Omental fat pad (tissue), 3 donors: ENCODE measurements at regions not wholly inside any gene's neighbourhood (a gene's known extent, or its start where the extent isn't known, plus 50 kb on each side); places are given as distances from the start of the nearest gene placed in this dataset.

Experiments
- ATAC-seq: fragments of 150-250 bp; one replicate; pipeline ENCODE4 v1.9.1; 2016; ENCODE audit warnings: mild to moderate bottlenecking, moderate library complexity; ENCODE audit not compliant: low FRiP score
- DNase-seq: peaks from one replicate; pipeline ENCODE4 v3.0.0-alpha.2; 2019; ENCODE audit warnings: low spot score
- CTCF ChIP-seq, 3 donors: fragments of 450-650 bp; IDR thresholded peaks; one replicate each; pipeline ENCODE4 v1.5.1; 2016 to 2017; ENCODE audit warnings: antibody characterized with exemption in 3 of 3, mild to moderate bottlenecking in 3 of 3, moderate library complexity in 2 of 3

GRCh38 chr1:14377386-14377785, 221.1 kb upstream of the KAZN start:
- DNase-seq (no peak), ATAC-seq (no peak)
- no peak for TF ChIP-seq CTCF (IDR thresholded peaks at IDR 0.05)

DNA sequence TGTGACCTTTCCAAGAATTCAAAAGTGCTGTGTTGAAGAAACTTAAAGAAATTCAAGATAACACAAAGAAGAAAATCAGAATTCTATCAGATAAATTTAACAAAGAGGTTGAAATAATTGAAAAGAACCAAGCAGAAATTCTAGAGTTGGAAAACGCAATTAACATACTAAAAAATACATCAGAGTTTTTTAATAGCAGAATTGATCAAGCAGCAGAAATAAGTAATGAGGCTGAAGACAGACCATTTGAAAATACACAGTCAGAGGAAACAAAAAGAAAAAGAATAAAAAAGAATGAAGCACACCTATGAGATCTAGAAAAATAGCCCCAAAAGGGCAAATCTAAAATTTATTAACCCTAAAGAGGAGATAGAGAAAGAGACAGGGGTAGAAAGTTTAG, 218.1 kb upstream of the KAZN start:
- DNase-seq, result no peak
- no peak for ATAC-seq
- TF ChIP-seq CTCF (IDR thresholded peaks at IDR 0.05), result no peak

DNA sequence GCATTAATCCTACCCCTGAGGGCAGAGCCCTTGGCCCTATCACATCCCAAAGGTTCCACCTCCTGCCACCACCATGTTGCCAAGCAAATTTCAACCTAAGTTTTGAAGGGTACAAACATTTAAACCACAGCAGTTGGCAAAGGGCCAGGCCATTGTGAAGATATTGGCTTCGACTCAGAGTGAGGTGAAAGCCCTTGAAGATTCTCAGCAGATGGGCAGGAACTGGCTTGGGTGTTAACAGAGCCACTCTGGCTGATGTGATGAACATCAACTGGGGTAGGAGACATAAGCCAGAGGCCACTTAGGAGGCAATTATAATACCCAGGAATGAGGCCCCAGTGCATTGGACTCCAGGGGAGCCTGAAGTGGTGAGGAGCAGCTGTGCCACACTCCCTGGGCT, 207.7 kb upstream of the KAZN start:
- DNase-seq, result no peak

DNA sequence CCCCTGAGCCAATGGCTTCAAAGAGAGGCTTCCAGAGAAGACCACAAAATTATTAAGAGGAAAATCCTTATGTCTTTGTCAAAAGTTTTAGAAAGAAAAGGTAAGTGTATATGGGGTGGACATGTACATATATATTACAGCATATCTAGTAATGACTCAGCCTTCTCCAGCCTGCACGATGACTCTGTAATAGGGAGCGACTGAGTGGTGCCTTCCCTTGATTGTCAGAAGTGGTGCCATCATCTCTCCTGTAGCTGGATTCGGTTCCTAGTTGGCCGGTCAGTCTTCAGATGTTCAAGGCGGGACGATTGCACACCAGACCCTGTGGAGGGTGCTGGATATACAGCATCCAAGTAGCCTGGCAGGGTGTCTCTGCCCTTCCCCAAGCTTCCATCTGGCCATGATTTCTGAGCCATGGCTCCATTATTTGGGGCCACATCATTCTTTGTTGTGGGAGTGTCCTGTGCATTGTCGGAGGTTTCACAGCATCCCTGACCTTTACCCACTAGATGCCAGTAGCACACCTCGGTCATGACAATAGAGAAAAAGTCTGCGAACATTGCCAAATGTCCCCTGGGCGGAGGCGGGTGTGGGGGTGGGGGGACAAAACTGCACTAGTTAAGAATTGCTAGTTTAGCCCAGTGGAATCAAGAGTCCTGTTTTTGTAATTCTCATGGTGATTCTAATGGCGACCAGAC, 206.2 kb upstream of the KAZN start:
- TF ChIP-seq CTCF (IDR thresholded peaks at IDR 0.05), result no peak
- ATAC-seq, result no peak

More for the DNA sequence above, 207.7 kb upstream of the KAZN start:
- no peak for ATAC-seq
- TF ChIP-seq CTCF (IDR thresholded peaks at IDR 0.05), result no peak

DNA sequence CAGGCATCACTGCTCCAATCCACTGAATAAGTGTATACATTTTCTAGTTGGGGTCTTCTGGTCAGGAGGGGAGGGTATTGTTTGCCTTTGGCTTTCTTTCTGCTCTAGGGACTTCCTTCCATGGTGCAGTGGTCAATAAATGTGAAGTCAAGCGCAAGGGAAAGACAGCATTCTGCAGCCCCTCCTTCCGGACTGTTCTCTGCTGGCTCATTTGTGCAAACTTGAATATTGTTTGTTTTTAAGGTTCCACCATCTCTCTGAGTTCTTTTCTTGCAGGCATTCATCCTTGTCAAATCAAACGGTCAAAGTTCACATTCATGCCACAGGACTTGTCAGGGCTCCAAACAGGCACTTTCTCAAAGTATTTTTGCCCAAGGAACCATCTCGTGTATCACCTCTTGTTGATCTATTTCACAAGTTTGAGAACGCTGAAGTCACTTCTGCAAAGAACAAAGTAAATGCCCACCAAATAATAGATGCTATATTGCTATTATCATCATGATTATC, 205.6 kb upstream of the KAZN start:
- DNase-seq (no peak), ATAC-seq (no peak)
- TF ChIP-seq CTCF (IDR thresholded peaks at IDR 0.05), result no peak

More for the DNA sequence above, 206.2 kb upstream of the KAZN start:
- DNase-seq, result no peak

- TF ChIP-seq CTCF (IDR thresholded peaks at IDR 0.05), result no peak
- ATAC-seq (no peak), DNase-seq (no peak)
These were observed 202.4 kb upstream of the KAZN start for GRCh38 chr1:14396100-14396499.

- no peak for ATAC-seq
- TF ChIP-seq CTCF (IDR thresholded peaks at IDR 0.05), result no peak
- no peak for DNase-seq
These were observed 194.4 kb upstream of the KAZN start for GRCh38 chr1:14403961-14404645.
